HG02970 (cell line): ENCODE measurements at regions not wholly inside any gene's neighbourhood (a gene's known extent, or its start where the extent isn't known, plus 50 kb on each side); places are given as distances from the start of the nearest gene placed in this dataset.

Experiments used
- ATAC-seq: cut with Tn5 transposase; IDR thresholded peaks from one replicate; pipeline ENCODE4 v1.9.1; 2021; ENCODE audit warnings: mild to moderate bottlenecking, moderate library complexity, moderate number of reproducible peaks; ENCODE audit not compliant: unreplicated experiment, low FRiP score

DNA sequence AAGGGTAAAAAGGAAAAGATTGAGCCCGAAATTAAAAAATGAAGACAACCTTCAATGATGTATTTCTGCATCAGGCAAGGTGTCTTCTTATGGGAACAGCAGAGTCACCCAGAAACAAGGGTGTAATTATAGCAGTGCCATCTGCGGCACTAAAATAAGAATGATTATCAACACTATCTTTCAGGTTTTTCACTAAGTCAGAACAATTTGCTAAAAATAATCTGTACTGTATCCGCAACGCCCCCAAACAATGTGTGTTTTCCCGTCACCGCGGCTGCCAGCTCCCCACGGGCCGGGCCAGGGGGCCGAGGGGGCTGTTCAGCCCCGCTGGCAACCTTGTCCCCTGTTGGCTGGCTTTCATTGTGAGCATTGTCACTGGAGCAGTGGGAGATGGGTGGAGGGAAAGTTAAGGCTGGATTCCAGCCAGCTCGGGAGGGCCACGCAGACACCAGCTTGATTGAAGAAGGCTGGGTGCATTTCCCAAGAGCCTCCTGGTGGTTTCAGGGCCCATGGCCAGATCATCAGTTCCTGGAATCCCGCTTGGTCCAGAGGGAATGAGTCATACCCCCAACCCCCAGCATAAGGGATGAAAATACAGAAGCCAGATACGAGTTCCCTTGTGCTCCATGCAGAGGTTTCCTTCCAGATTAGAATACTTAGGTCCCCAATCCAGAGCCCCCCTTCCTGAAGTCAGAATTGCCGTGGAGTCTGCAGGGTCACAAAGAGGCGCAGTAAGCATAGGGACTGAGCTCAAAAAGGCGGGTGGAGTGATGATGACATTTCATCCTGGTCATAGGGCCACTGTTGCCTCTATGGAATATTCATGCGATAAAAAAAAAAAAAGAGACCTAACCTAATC, 90.2 kb upstream of the KLF13 start:
- ATAC-seq: no peak

DNA sequence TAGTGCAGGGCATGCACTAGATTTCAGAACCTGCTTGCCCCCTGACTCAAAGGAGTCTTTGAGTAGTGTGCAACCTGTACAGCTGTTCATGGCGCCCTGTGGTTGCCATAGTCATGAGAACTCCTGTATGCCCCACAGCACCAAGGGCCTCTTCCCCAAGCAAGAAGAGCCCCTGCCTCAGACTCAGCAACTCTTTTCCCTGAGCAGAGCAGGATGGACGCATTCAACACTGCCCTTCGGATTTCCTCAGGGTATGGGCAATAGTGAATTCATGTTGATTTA, 89.7 kb upstream of the KLF13 start:
- no peak for ATAC-seq

DNA sequence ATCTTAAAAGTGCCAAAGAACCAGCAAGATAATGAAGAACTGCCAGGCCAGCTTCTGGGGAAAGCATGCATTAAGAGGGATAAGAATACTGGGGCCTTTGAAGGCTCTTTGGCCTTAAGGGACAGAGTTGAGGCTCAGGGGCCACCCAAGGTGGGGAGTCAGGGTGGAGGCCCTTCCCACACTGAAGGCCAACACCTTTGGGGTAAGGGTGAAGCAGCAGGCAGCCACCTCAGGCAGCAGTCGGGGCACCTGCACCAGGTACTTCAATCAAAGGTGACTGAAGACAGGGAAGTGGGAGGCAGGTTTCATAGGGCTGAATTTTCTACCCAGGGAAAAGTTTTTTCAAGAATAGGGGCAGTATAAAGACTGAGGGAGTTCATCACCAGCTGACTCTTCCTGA, 87.7 kb upstream of the KLF13 start:
- no peak for ATAC-seq

DNA sequence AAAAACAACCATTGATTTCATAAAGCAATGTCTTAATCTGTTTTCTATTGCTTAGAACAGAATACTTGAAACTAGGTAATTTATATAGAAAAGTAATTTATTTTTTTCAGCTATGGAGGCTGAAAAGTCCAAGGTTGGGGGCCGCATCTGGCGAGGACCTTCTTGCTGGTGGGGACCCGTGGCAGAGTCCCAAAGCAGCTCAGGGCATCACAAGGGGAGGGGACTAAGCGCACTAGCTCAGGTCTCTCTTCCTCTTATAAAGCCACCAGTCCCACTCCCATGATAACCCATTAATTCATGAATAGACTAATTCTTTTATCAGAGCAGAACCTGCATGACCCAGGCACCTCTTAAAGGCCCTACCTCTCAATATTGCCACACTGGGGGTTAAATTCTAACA, 87.2 kb upstream of the KLF13 start:
- ATAC-seq: no peak

DNA sequence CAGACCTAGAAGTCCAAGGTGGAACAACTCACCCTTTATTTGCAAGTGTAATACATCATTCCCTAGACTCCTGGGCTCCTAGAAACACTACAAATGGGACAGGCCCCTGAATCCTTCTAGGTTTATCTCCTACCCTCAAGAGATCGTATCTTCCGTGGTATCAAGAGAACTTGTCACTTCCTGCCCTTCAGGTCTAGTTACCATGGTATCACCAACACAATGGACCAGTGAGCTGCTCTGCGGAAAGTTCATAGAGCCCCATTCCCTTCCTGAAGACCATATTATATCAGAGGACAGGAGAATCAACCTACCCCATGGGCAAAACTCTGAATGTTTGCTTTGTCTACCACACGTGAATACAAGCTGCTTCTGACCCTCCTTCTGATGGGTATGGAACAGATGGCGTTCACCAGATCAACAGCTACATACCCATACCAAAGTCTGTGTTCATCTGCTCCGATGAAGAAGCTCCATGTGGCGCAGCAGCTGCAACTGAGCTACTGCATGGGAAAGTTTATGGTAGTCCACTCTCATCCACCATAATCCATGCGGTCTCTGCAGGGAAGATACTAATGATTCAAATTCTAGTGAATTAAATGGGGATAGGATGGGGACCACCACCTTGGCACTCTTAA, 84.6 kb upstream of the KLF13 start:
- ATAC-seq: no peak

DNA sequence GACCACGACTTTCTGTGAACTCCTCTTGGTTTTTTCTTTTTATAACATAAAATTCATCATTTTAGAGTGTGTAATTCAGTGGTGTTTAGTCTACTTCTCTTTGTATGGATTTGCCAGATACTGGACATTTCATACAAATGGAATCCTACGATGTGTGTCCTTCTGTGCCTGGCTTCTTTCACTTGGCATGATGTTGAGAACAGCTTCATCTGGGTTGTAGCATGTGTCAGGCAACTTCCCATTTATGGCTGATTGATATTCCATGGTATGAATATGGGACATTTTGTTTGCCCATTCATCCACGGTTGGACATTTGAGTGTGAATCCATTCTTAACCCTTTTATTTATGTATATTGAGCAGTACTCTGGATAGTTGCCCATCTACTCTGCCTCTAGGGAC, 82.7 kb upstream of the KLF13 start:
- no peak for ATAC-seq

DNA sequence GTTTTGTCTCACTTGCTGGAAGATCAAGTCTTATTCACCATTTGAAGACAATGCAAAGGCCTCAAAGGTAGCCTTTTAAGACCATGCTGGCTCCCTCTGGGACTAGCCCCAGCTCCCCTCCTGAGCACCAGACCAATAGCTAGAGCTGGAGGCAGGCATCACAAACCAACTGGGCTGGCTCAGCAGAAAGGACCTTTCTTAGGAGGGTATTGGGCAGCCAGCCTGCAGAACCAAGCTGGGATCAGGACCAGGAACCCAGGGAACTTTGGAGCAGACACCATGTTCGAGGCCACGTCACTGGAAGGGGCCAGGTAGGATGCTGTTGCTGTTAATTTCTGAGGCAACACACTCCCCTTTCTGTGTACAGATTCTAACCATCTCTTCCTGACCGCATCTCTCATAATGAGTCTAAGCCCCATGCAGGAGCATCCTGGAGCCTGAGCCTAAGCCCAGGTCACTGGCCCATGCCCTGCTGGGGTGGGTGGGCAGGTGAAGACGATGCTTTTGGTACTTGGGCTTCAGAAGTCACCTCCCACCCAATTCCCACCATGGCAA, 81.4 kb upstream of the KLF13 start:
- ATAC-seq: no peak

DNA sequence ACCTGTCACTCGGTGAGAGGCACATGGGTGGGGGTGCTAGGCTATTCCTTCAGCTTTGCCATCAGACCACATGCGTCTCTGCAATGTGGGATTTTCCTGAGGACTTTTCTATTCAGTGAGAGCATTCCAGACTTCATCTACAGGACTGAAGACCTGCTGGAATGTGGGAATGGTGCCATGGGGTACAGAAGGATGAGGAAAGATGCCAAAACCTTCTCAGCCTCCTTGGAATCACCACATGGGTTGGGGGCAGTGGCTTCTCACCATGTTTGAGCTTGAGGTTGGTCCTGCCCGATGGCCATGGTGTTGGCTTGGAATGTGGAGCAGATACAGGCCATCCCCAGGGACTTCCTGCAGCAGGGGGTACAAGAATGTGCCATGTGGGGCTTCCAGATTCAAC, 80.9 kb upstream of the KLF13 start:
- no peak for ATAC-seq

DNA sequence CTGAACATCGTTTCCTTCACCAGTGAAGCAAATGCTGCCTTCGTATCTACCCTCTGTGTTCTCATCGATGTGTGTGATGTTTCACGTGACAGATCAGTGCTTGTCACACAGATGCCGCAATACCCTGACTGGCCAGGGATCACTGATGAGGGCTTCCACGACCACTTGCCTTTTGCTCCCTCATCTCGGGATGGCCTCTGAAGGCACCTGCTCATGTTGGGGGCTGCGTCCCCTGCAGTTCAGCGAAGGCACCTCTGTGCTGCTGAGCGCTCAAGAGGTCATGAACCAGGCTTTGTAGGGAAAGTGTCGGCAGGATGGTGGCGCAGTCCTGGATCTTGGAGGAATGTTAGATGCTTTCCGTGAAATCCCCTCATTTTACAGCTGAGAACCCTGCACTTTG, 79.2 kb upstream of the KLF13 start:
- no peak for ATAC-seq

DNA sequence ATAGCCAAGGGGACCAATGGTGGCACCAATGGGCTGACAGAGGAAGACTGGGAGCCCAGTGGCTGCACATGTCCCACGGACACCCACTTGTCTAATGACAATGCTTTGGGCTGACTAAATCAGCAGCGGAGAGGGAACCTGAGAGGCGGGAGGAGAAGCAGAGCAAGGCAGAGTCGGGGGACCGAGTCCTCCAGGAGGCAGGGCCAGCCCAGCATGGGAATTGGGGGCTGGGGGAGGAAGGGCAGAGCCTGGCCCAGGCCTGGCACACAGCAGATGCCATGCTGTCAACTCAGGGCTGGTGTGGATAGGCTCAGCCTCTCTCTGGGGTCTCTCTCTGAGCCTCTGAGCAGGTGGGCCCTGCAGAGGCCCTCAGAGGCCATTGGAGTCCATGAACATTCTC, 78.4 kb upstream of the KLF13 start:
- ATAC-seq: no peak

DNA sequence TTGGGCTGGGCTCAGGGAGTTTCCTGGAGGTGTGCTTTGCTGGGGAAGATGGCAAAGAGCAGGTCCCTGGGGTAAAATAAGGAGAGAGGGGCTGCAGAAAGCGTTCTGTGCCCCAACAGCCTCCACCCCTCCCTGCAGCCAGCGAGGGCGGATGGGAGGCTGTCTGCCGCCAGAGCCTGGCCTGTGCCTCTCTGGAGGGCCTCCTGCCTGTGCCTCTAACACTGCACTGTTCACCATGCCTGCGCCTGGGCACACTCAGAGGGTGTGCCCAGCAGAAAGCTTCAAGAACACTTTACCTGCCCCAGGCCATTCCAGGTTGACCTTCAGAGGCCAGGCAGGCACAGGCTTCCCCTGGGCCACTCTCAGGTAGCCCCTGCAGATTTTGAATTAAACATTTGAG, 77.7 kb upstream of the KLF13 start:
- no peak for ATAC-seq

DNA sequence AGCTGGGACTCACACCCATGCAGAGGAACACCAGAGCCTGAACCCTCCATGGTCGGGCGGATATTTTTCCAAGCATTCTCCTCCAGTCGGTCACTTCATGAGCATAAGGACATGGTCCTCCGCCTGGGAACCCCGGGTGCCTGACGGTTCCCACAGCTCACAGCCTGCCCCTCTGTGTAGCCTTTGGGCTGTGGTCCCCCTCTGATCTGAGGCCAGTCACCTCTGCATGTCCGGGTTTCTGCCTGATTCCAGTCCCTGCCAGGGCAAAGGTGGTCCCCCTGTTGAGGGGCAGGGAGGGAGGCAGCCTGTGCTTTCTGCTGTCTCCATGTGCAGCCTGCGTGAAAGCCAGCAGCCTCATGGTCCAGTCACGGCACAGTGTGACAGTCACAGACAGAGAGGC, 76.6 kb upstream of the KLF13 start:
- ATAC-seq: no peak

DNA sequence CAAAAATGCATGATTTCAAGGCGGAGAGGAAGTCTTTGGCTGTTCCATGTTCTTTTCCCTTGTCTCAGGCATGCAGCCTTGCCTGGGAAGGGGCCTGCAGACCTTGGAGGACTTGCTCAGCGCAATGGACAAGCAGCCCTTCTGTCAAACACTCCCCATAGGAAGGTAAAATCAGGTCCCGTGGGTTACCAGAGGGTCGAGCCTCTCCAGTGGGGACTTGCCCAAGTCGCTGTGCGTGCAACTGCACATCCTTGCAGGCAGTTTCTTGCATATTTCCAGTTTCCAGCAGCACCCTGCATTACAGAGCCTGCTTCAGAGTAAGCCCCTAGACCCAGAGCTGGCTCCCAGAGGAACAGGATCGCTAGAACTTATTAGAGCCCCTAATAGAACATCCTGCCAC, 75.5 kb upstream of the KLF13 start:
- ATAC-seq: no peak

DNA sequence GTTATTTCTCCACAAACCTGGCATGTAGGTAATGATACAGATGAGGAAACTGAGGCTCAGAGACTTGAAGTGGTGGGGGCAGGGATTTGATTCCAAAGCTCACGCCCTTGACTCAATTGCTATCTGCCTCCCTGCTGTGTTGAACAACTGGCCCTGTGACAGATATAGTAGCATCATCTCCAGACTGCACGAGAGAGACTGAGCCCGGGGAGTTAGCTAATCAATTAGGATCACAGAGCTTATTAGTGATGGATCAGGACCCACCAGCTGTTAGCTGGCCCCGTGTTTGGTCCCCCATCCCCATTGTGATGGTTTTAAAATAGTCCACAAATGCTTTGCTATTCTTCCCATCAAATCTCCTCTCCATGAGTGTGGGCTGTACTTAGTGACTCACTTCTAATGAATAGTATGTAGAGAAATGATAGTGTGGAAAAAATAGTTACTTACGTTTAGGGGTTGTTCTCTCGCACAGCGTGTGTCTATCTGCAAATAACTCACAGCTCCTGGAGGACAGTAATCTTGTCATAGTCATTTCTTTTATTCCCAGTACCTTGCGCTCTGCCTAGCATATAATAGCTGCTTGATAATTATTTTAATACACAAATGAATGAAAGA, 74.4 kb upstream of the KLF13 start:
- ATAC-seq: no peak

DNA sequence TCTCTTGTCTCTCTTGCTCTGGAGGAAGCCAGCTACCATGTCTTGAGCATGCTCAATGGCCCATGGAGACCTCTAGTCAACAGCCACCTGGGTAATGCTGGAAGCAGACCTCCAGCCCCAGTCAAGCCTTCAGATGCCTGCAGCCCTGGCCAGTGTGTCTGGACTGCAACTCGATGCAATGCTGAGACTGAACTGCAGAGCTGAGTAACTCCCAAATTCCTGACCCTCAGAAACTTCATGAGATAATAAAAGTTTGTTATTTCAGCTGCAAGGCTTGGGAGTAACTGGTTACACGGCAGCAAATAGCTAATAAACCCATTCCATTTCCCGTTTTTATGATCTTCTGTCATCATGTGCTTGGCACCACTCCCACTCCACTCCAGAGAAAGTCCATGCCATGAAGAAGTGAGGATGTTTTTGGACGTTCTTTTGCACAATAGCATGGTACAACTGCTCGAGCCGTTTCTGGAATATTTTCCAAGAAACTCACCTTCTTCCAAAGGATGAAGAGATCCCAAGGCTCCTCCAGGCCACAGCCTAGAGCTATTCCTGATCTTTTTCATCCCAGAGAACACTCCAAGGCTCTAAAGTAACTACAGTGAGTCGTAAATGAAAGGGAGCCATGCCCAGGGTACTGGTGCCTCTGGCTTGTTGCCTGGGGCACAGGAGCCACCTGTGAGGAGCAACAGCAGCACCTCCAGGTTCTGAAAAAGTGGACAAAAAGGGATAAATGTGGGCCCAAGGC, 72.0 kb upstream of the KLF13 start:
- ATAC-seq: no peak

DNA sequence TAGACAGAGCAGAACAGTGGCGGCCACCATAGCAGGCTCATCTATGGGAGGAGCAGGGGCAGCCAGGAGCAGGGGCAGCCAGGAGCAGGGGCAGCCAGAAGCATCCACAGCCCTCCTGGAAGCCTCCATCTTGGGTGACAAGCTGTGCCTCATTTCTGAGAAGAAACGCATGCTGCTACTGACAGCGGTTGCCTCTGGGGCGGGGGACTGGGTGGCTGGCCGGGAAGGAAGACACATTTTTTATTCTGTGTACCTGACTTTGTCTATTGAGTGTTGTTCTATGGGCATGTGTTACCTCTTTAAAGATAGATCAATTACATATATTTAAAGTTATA, 71.5 kb upstream of the KLF13 start:
- ATAC-seq: no peak

DNA sequence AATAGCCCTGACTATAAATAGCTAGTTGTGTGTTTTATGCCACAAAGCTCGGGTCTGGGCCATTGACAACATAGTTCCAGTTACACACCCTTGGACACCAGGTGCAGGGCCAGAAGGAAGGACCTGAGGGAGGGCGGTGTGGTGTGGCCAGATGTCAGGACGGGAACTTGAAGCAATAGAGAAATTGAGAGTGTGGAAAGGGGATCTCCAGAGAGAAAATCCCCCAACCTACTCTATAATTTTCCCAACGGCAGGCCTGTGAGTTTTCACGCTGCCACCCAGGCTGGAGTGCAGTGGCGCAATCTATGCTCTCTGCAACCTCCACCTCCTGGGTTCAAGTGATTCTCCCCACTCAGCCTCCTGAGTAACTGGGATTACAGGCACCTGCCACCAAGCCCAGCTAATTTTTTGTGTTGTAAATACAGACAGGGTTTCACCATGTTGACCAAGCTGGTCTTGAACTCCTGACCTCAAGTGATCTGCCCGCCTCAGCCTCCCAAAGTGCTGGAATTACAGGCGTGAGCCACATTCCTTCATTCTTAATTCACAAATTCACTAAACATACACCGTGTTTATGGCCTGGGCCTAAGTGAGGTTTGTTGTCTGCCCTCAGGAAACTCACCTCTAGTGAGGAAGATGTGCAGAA, 70.8 kb upstream of the KLF13 start:
- no peak for ATAC-seq

DNA sequence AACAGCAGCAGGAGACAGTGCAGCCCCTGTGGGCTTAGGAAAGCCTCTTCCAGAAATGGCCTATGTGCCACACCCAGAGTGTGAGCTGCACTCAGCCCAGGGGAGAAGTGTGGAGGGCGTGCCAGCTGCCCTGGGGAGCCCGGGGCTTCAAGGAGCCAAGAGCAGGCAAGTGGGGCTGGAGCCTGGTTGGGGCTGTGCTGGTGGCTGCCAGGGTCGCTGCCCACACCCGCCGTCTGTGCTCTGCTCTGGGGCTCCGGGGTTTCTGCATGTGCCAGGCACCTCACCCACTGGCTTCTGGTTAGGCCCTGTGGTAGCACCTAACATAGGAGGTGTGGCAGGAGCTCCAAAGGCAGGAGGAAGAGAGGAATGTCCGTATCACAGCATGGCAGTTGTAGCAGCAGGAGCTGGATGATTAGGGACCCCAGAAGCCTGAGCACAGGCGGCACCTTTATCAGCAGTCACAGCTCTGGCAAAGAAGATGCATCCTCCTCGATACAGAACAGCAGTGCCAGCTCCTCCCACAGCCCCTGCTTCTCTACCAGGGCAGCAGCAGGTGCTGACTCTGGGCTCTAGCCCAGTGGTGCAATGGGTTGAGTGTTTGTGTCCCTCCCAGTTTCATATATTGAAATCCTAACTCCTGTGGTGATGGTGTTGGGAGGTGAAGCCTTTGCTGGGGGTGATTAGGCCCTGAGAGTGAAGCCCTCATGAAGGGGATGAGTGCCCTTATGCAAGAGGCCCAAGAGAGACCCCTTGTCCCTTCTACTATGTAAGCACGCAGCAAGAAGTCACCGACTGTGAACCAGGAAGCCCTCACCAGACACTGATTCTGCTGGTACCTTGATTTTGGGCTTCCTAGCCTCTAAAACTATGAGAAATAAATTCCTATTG, 70.0 kb upstream of the KLF13 start:
- ATAC-seq: no peak

DNA sequence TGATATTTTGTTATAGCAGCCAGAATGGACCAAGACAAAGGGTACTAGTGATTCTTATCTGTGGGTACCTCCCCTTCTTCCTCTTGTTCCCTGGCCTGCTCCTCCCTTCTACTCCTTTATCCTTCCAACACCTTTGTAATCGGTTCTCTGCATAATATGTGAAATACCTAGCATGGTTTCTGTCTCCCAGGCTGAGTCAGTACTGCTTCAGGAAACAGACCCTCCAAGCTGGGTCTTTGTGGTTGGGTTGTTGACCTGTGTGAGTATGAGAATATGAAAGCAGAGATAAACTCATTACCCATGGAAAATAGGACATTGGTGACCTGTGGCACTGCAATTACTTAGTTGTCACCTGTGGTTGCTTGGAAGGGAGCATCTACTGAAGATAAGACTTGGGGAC, 69.3 kb upstream of the KLF13 start:
- ATAC-seq: no peak

DNA sequence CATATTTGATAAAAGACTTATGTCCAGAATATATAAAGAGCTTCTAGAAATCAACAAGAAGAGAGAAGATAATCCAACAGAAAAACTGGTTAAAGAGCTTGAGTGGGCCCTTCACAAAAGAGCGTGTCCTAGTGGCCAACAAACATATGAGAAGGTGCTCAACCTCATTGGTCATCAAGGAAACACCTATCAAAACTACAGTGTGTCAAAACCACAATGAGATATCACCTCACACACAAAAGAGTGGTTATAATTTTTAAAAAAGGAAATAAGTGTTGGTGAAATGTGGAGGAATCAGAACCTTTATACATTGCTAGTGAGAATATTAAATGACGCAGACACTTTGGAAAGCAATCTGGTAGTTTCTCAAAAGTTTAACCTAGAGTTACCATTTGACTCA, 68.4 kb upstream of the KLF13 start:
- ATAC-seq: no peak
